ENCODE measurements at regions not wholly inside any gene's neighbourhood (a gene's known extent, or its start where the extent isn't known, plus 50 kb on each side); places are given as distances from the start of the nearest gene placed in this dataset.

GRCh38 chr3:74423867-74424266 lies 190.6 kb downstream of the CNTN3 start (continued):
- TF ChIP-seq ZBTB33 (IDR thresholded peaks at IDR 0.05) = no peak
- no peak for TF ChIP-seq GABPA (IDR thresholded peaks at IDR 0.05 in 1 of 2, conservative IDR thresholded peaks at IDR 0.05 in 1 of 2)
- no peak for TF ChIP-seq RAD21 (IDR thresholded peaks at IDR 0.05)
- TF ChIP-seq, protein P1, sequence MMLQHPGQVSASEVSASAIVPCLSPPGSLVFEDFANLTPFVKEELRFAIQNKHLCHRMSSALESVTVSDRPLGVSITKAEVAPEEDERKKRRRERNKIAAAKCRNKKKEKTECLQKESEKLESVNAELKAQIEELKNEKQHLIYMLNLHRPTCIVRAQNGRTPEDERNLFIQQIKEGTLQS (IDR thresholded peaks at IDR 0.05) = no peak

DNA sequence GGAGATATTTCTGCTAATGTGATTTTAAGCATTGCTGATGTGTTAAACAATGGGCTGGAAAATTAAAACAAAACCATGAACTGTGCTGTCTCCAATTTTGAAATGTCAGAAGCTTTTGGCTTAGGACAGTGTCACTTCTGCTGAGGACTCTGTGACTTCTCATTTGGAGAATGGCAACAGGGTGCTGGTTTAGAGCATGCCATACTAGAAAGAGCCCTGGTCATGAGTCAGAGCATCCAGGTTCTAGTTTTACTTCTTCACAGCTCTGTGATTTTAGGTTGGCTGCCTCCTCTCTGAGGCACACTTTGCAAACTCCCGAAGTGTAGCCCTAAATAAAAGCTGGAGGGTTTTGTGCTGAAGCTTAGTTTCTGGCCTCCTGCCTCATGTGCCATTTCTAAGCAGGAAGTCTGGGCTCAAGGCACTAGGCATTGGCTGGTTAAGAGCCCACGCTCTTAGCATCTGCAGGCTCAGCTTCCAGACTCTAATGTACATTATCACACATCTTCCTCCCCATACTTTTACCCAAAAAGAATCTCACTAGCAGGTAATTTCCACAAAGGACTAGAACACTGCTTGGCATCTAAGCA lies 193.8 kb downstream of the CNTN3 start:
- H3K27ac ChIP-seq (ENCODE audit: low read depth in 1 of 2, low read length in 2 of 2) = no peak overlapping the region
- 90% methylated on average over 2 of the region's 2 CpGs for WGBS
- no peaks in the 10 kb centered on the region for H3K27me3 ChIP-seq (ENCODE audit: control insufficient read depth in 4 of 4, insufficient read depth in 4 of 4, low read length in 3 of 4)
- no peaks in the 10 kb centered on the region for H3K9me3 ChIP-seq (ENCODE audit: control insufficient read depth in 4 of 4, low read length in 3 of 4)
- no peak overlapping the region for H3K4me3 ChIP-seq (ENCODE audit: low read depth in 1 of 3, low read length in 3 of 3)
- no peak overlapping the region for H3K9ac ChIP-seq (ENCODE audit: low read depth in 1 of 2, low read length in 2 of 2)
- TF ChIP-seq HNF4G (IDR thresholded peaks at IDR 0.05) = no peak
- no peak for TF ChIP-seq TAF1 (conservative IDR thresholded peaks at IDR 0.05)
- no peak for TF ChIP-seq RXRA (IDR thresholded peaks at IDR 0.05)
- TF ChIP-seq, protein P1 (IDR thresholded peaks at IDR 0.05) = no peak
- TF ChIP-seq RAD21 (IDR thresholded peaks at IDR 0.05) = no peak
- no peak for TF ChIP-seq ZBTB33 (IDR thresholded peaks at IDR 0.05)
- no peak for TF ChIP-seq HNF4A (conservative IDR thresholded peaks at IDR 0.05)
- no peak for TF ChIP-seq EGR1 (IDR thresholded peaks at IDR 0.05; ENCODE audit: low read depth in 2 of 2)
- TF ChIP-seq YY1 (IDR thresholded peaks at IDR 0.05) = no peak
- TF ChIP-seq, protein P2, sequence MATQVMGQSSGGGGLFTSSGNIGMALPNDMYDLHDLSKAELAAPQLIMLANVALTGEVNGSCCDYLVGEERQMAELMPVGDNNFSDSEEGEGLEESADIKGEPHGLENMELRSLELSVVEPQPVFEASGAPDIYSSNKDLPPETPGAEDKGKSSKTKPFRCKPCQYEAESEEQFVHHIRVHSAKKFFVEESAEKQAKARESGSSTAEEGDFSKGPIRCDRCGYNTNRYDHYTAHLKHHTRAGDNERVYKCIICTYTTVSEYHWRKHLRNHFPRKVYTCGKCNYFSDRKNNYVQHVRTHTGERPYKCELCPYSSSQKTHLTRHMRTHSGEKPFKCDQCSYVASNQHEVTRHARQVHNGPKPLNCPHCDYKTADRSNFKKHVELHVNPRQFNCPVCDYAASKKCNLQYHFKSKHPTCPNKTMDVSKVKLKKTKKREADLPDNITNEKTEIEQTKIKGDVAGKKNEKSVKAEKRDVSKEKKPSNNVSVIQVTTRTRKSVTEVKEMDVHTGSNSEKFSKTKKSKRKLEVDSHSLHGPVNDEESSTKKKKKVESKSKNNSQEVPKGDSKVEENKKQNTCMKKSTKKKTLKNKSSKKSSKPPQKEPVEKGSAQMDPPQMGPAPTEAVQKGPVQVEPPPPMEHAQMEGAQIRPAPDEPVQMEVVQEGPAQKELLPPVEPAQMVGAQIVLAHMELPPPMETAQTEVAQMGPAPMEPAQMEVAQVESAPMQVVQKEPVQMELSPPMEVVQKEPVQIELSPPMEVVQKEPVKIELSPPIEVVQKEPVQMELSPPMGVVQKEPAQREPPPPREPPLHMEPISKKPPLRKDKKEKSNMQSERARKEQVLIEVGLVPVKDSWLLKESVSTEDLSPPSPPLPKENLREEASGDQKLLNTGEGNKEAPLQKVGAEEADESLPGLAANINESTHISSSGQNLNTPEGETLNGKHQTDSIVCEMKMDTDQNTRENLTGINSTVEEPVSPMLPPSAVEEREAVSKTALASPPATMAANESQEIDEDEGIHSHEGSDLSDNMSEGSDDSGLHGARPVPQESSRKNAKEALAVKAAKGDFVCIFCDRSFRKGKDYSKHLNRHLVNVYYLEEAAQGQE (IDR thresholded peaks at IDR 0.05) = no peak
- TF ChIP-seq JUND (IDR thresholded peaks at IDR 0.05) = no peak
- TF ChIP-seq FOXA1 (IDR thresholded peaks at IDR 0.05) = no peak
- no peak for TF ChIP-seq FOXA2 (IDR thresholded peaks at IDR 0.05)
- TF ChIP-seq, protein P3, sequence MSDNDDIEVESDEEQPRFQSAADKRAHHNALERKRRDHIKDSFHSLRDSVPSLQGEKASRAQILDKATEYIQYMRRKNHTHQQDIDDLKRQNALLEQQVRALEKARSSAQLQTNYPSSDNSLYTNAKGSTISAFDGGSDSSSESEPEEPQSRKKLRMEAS (IDR thresholded peaks at IDR 0.05) = no peak
- no peak for TF ChIP-seq NR2F2 (IDR thresholded peaks at IDR 0.05)
- TF ChIP-seq GABPA (IDR thresholded peaks at IDR 0.05 in 1 of 2, conservative IDR thresholded peaks at IDR 0.05 in 1 of 2) = no peak
- no peaks in the 10 kb centered on the region for H3K36me3 ChIP-seq (ENCODE audit: control insufficient read depth in 4 of 4, insufficient read depth in 3 of 4, low read depth in 1 of 4, low read length in 3 of 4)
- no peaks in the 10 kb centered on the region for H3K4me1 ChIP-seq (ENCODE audit: control insufficient read depth in 4 of 4, insufficient read depth in 4 of 4, low read length in 3 of 4)
- no peak for DNase-seq (ENCODE audit: low spot score)
